Body of pancreas (tissue), 4 donors: ENCODE measurements at regions not wholly inside any gene's neighbourhood (a gene's known extent, or its start where the extent isn't known, plus 50 kb on each side); places are given as distances from the start of the nearest gene placed in this dataset.

Source experiments
- ATAC-seq: fragments of 150-250 bp; one replicate; pipeline ENCODE4 v1.9.1; 2016
- DNase-seq, 4 donors: peaks; one replicate each; pipeline ENCODE4 v3.0.0-alpha.2; 2019
- H3K27ac ChIP-seq, 4 donors: fragments of 200-600 bp; sonication (generic); 1 replicate in 3 of 4; 2 replicates in 1 of 4; pipeline versions ENCODE4 v1.5.1 to v1.6.1; 2016 to 2019; ENCODE audit warnings: mild to moderate bottlenecking in 1 of 4, mixed read lengths in 1 of 4, moderate library complexity in 1 of 4
- H3K27me3 ChIP-seq, 2 donors: fragments of 200-600 bp; sonication (generic); one replicate each; pipeline ENCODE4 v1.6.0; 2016; ENCODE audit warnings: mild to moderate bottlenecking in 1 of 2
- H3K36me3 ChIP-seq, 2 donors: fragments of 200-600 bp; sonication (generic); replicated peaks in 1 of 2; 2 replicates each; pipeline ENCODE4 v1.5.1; 2016; ENCODE audit warnings: low read depth in 2 of 2; ENCODE audit not compliant: insufficient read depth in 1 of 2
- H3K4me1 ChIP-seq: fragments of 200-600 bp; sonication (generic); one replicate; pipeline ENCODE4 v1.6.0; 2016
- H3K4me3 ChIP-seq, 2 donors: fragments of 200-600 bp; sonication (generic); 1 replicate in 1 of 2; 2 replicates in 1 of 2; pipeline ENCODE4 v1.5.1; 2016 to 2019
- H3K9me3 ChIP-seq, 3 donors: fragments of 200-600 bp; sonication (generic); 1 replicate in 2 of 3; 2 replicates in 1 of 3; pipeline ENCODE4 v1.5.1; 2016
- CTCF ChIP-seq, 7 experiments: fragments of 450-650 bp in 4 of 7; fragments of 200-600 bp in 3 of 7; sonication (generic) in 3 of 7; IDR thresholded peaks; one replicate each; pipeline ENCODE4 v1.5.1; 2016 to 2019; ENCODE audit warnings: antibody characterized with exemption in 7 of 7
- POLR2A ChIP-seq, 3 donors: fragments of 450-650 bp; IDR thresholded peaks; one replicate each; pipeline ENCODE4 v1.6.1; 2016; ENCODE audit warnings: antibody characterized with exemption in 3 of 3, mild to moderate bottlenecking in 2 of 3
- WGBS, 2 donors: methylation state at CpG; one replicate each; pipeline ENCODE4 v1.1.5; 2017; 5-methylcytosine and 5-hydroxymethylcytosine counted together
- intact Hi-C: fragments of 100-400 bp; cut with DNase I; formaldehyde crosslinking; loops from one replicate; pipeline ENCODE4 v1.15.1; 2023

GRCh38 chr10:29403208-29403607 is 114.3 kb downstream of the LYZL1 start:
- TF ChIP-seq POLR2A (IDR thresholded peaks at IDR 0.05) (no peak), CTCF (IDR thresholded peaks at IDR 0.05) (no peak)
- Histone ChIP-seq H3K36me3 (no peaks in the 10 kb centered on the region), H3K27ac (no peak overlapping the region), H3K27me3 (no peaks in the 10 kb centered on the region), H3K9me3 (no peaks in the 10 kb centered on the region), H3K4me1 (no peaks in the 10 kb centered on the region), H3K4me3 (no peak overlapping the region)
- ATAC-seq (no peak), DNase-seq (no peak)
- intact Hi-C loops = no loop called here

GRCh38 chr10:29407280-29407858 is 118.5 kb downstream of the LYZL1 start:
- Histone ChIP-seq H3K4me3 (no peak overlapping the region), H3K9me3 (no peaks in the 10 kb centered on the region), H3K36me3 (no peaks in the 10 kb centered on the region), H3K27me3 (no peaks in the 10 kb centered on the region), H3K4me1 (peaks cover 22% of the 10 kb centered on the region), H3K27ac (no peak overlapping the region)
- intact Hi-C loops = no loop called here
- WGBS, 2 donors = 93 to 98% methylated on average over 2 of the region's 2 CpGs
- DNase-seq (no peak), ATAC-seq (no peak)
- no peak for TF ChIP-seq POLR2A (IDR thresholded peaks at IDR 0.05)
- no peak for TF ChIP-seq CTCF (IDR thresholded peaks at IDR 0.05)
